ENCODE measurements at regions not wholly inside any gene's neighbourhood (a gene's known extent, or its start where the extent isn't known, plus 50 kb on each side); places are given as distances from the start of the nearest gene placed in this dataset.

GRCh38 chr6:81682858-81683620 is 69.4 kb downstream of the TENT5A start:
- no peak for TF ChIP-seq REST (IDR thresholded peaks at IDR 0.05; ENCODE audit: insufficient replicate concordance, low read depth)
- Histone ChIP-seq H3K4me3 (replicated peaks; ENCODE audit: insufficient read depth, low read length) (no peak overlapping the region), H3K27me3 (ENCODE audit: insufficient read depth, poor library complexity, severe bottlenecking) (no peaks in the 10 kb centered on the region), H3K27ac (replicated peaks) (no peak overlapping the region)
- no peak for DNase-seq (ENCODE audit: low read depth in 1 of 2, low spot score in 1 of 2)

GRCh38 chr6:81682235-81682795 is 70.2 kb downstream of the TENT5A start:
- Histone ChIP-seq H3K27me3 (ENCODE audit: insufficient read depth, poor library complexity, severe bottlenecking) (no peaks in the 10 kb centered on the region), H3K27ac (replicated peaks) (no peak overlapping the region), H3K4me3 (replicated peaks; ENCODE audit: insufficient read depth, low read length) (no peak overlapping the region)
- TF ChIP-seq POLR2AphosphoS5 (IDR thresholded peaks at IDR 0.05; ENCODE audit: low read depth) = no peak
- peak; percentile 49 for TF ChIP-seq REST (IDR thresholded peaks at IDR 0.05; ENCODE audit: insufficient replicate concordance, low read depth)
- no peak for TF ChIP-seq SPI1 (IDR thresholded peaks at IDR 0.05; ENCODE audit: borderline replicate concordance, low read depth)
- TF ChIP-seq CTCF (IDR thresholded peaks at IDR 0.05; ENCODE audit: insufficient read depth, low read length) = no peak
- no peak for TF ChIP-seq GABPA (IDR thresholded peaks at IDR 0.05; ENCODE audit: low read depth)
- no peak for DNase-seq (ENCODE audit: low read depth in 1 of 2, low spot score in 1 of 2)

GRCh38 chr6:81669445-81669844 is 83.0 kb downstream of the TENT5A start:
- H3K27me3 ChIP-seq (ENCODE audit: insufficient read depth, poor library complexity, severe bottlenecking) = no peaks in the 10 kb centered on the region
- no peak for TF ChIP-seq GABPA (IDR thresholded peaks at IDR 0.05; ENCODE audit: low read depth)
- TF ChIP-seq REST (IDR thresholded peaks at IDR 0.05; ENCODE audit: insufficient replicate concordance, low read depth) = no peak
- no peak for TF ChIP-seq CTCF (IDR thresholded peaks at IDR 0.05; ENCODE audit: insufficient read depth, low read length)
- no peak for TF ChIP-seq SPI1 (IDR thresholded peaks at IDR 0.05; ENCODE audit: borderline replicate concordance, low read depth)
- no peak for TF ChIP-seq POLR2AphosphoS5 (IDR thresholded peaks at IDR 0.05; ENCODE audit: low read depth)
- no peak overlapping the region for H3K4me3 ChIP-seq (replicated peaks; ENCODE audit: insufficient read depth, low read length)
- no peak for DNase-seq (ENCODE audit: low read depth in 1 of 2, low spot score in 1 of 2)
- no peak overlapping the region for H3K27ac ChIP-seq (replicated peaks)

Measured in HL-60 (cell line).